NCI-H1092 (cell line): ENCODE measurements at regions not wholly inside any gene's neighbourhood (a gene's known extent, or its start where the extent isn't known, plus 50 kb on each side); places are given as distances from the start of the nearest gene placed in this dataset.
A peak's percentile ranks its signal among the peaks of the same experiment; 100 is the strongest.

ENCODE experiments used
- DNase-seq: peaks from one replicate; lab custom pipeline; 2025; lab: John Stamatoyannopoulos, UW

DNA sequence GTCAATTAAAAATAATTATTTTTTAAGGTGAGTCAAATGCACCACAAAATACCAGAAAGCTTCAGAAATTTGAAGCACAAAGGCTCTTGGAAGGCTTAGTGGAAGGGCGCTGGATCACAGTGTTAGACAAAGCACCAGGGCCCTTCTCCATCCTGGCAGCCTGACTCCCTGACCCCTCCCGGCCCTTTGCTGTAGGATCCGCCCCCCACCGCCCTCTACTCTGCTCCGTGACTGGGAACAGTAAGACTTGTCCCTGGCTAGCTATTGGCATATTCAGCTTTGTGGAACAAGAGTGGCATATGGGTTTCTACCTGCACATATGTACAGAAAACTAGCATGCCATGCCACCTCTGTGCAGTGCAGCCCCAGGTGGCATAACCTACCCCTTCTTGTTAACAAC, 222.1 kb downstream of the SYK start:
- DNase-seq, result no peak

DNA sequence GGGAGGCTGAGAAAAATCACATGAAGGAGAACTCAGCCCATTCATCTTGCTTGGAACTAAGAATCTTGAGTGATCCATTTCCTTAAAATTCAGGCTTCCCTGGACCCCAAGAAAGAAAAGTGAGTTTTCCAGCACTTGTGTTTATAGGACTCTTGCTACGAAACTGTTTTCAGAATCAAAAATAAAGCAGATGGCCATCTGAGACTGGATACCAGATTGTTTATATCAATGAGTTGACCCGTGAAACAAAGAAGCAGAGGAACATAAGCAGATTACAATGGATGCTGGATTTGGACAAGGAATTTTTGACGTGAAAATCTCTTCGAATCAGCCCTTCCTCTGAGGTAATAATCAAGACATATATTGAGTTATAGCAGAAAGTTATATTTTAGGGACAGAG, 223.2 kb downstream of the SYK start:
- DNase-seq, result no peak

DNA sequence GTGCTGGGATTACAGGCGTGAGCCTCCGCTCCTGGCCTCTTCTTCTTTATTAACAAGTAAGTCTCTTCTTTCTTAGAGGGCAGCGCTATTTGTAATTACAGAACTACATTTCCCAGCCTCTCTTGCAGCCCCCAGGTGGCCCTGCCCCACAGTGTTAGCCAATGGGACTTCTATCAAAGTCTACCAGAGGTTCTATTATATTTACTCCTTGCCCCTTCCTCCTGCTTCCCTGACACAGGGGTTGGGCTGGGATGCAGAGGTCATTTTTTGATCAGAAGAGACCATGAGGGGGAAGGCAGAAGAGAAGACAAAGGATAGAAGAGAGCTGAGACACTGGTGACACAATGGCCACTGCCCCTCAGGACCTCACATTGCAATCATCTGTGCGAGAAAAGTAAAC, 224.2 kb downstream of the SYK start:
- DNase-seq, result no peak

DNA sequence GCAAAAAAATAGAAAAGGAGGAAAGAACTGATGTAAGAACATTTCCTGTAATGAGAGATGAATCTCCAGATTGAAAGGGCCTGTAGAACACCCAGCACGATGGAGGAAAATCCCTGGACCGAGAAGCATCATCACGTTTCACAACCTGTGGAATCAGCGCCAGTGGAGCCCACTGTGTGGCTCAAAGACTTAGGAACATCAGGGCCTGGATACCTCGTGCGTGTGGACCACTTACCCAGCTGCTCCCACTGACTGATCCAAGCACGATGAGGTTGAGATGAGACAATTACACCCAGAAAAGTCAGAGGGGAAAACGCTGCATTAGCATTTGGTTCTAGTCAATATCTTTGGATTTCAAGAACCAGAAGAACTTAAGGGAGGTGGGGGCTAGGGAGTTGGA, 224.6 kb downstream of the SYK start:
- DNase-seq, result no peak

DNA sequence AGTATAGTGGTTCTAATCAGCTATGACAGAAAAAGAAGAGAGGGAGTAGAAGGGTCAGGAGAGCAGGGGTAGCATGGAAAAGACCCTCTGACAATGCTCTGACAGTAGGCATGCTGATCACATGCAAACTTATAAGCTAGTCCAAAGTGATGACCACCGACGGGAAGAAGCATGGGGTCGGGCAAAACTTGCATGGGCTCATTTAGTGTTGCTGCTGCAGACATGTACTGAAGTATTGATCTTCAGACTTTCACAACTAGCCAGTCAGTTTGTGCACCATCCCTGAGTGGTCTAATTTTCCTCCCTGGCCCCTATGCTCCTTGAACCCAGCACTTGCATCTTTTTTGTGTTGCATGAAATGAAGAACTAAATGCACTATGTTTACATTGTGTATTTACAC, 225.4 kb downstream of the SYK start:
- DNase-seq, result no peak

DNA sequence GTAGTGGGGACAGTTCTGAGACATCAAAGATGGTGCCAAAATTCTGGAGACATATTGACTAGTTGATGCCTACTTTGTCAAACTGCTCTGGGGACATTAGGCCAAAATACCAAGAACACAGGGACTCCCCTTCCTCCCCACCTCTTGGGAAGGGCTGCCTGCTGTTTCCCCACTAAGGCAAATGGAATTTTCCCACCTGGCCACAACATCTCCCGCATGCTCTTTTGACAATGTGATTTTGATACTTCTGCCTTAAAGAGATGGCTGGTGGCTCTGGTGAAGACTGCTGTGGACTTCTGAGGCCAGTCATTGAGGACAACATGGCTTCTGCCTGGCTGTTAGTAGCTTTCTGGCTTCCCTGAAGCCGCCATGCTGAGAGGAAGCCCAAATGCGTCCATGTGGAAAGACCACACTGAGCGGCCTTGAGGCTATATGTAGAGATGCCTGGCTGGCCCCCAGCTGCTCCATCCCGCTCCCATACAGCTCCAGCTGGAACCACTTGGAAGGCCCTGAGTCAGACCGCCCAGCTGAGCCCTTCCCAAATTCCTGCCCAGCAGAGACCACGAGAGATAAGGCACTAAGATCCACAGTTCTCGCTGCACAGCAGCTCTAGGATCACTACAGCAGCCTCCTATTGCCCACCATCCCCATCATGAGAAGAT, 226.7 kb downstream of the SYK start:
- DNase-seq, result no peak

DNA sequence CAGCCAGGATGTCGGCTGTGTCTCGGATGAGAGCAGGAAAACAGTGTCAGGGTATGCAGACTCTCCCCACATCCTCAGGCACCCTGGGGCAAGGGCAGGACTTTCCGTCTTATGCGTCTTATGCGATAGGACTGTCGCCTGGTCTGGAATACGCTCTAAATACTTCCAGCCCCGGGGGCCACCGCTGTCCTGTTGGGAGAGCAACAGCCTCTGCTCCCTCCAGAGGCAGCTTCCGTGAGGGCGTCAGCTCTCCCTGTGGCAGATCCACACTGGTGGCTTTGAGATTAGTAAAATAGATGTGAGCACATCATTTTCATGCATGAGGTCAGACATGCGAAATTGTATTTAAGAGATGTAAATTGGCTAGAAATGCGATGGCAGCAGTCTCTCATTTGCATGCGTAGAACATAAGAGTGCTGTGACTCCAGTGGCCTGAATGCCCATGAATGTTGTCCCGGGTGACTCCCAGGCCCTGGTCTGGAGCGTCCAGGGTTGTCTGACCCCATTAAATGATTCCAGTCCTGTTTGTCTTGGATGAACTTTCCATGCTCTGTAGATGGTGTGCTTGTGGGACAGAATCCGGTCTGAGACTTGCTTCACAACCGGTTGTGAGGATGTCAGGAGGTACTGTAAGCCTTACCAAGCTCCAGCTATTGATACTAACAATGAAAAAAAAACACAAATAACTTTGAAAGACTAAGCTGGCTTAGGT, 228.2 kb downstream of the SYK start:
- DNase-seq, result no peak

DNA sequence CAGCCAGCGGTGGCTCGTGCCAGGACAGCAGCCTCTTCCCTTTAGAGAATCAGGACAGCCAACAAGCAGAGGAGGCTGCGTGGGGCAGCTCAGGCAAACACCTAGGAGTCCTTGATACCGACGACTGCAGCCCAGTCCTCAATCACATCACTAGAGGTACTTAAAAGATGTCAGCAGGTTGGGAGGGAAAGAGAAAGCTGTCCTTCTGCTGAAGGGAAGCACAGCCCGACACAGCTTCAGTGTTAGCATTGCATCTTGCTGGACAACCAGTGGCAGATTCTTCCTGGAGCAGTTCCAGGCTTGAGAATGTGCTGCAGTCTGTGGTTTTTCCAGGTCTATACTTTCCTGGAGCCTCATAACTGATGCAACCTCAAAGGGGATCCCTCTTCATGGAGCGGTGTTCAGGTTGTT, 230.5 kb downstream of the SYK start:
- DNase-seq, result no peak

DNA sequence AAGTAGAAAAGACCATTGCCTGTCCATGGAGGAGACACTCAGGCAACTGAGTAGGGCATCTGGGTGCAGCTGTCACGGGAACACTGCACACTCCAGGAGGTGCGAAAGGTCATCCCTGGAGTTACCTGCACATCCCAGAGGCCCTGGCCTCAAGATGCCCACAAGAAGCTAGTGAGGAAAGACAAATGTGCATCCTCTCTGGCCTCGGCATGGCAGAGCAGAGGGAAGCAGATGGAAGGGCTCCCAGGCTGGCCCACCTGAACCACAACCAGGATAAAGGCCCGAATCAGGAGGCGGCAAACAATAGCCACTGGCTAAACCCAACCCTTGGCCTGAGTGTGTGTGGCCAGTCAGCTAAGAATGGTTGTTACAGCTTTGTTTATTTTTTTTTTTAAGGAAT, 231.7 kb downstream of the SYK start:
- no peak for DNase-seq

DNA sequence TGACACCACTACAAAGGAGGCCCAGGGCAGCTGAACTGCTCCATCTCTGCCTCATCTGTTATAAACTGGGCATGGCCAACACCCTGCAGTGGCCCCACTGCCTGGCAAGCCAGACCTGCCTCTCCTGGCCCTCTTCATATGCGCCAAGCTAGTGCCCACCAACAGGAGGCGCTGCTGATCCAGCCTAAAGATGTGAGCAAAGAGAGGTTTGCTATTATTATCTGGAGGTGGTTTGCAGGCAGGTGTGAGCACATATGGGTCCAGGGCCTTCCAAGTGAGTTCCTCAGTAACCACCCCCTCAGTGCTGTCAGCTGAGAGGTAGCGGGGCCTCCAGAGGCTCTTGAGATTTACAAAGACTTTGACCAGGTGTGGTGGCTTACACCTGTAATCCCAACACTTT, 232.2 kb downstream of the SYK start:
- DNase-seq, result no peak

DNA sequence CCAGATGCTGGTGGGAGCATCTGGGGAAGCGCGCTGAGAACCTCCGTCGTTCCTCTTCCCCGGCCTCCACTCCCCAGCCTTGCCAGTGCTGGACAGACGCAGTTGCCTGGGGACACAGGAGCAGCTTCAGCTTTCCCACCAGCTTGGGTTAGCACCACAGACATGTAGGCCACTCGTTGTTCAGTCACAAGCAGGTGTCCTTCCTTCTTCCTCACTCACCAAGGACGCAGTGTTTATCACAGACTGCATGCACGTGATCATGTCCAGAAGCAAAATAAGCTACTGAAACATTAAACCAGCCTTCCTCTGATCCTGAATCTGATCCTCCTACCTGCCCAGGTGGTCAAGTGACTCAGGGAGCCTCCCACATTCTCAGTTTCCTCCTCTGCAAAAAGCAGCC, 232.9 kb downstream of the SYK start:
- no peak for DNase-seq

DNA sequence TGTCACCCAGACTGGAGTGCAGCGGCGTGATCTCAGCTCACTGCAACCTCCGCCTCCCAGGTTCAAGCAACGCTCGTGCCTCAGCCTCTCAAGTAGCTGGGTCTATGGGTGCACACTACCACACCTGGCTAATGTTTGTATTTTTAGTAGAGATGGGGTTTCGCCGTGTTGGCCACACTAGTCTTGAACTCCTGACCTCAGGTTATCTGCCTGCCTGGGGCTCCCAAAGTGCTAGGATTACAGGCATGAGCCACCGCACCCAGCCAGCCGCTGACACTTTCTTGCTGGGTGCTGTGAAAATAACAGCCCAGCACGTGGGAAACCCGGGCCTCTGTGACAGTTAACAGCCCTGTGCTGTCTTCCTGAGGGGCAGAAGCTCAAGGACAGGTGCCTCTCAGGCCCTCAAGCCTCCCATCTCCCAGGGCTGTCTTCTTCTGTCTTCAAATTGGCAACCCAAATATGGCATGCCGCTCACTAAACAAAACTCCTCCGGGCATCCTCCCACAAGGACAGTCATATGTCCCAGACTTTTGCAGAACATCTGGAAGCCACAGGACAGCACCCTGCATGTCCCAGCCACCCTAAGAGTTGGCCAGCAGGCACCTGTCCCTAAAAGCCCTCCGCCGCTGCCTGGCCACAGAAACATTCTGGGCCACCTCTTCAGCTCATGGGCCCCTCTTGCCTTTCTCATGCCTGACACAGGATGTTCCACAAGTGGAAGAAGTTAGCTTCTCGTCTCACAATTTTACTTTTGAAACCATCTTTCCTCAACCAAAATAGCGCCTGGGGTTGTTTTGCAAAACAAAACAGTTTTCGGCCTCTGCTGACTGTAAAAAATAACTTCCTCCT, 233.6 kb downstream of the SYK start:
- DNase-seq, result no peak

DNA sequence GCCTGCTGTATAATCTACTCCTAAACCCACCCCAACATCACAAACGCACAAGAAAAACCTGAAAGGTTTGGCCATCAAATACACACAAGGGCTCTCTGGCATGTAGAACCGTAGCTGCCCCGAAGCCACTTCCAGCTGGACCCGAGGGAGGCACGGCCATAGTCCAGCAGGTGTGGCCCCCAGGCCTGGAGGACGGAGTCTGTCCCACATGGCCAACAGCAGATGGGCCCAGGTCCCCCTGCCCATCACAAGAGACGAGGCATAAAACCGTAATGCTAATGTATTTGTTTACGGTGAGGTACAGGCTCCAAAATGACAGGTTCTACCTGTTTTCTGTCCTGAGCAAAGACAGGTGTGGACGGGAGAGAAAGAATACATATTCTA, 234.2 kb downstream of the SYK start:
- DNase-seq, result no peak

DNA sequence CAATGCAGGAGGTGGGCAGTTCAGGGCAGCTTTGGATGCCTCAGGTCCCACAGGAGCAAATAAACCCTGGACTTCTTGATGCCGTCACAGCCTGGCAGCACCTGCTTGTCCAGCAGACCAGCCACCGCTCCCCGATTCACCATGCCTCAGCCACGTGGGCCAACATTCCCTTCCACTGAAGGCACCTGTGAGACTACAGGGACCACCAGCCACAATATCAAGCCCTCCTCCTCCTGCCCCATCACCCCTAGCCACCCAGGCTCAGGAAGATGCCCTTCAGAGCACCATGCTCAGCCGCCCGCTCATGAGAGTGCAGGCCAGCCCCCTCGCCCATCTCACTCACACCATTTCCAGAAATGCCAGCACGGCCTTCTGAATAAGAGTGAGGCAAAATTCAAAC, 234.7 kb downstream of the SYK start:
- DNase-seq, result no peak

DNA sequence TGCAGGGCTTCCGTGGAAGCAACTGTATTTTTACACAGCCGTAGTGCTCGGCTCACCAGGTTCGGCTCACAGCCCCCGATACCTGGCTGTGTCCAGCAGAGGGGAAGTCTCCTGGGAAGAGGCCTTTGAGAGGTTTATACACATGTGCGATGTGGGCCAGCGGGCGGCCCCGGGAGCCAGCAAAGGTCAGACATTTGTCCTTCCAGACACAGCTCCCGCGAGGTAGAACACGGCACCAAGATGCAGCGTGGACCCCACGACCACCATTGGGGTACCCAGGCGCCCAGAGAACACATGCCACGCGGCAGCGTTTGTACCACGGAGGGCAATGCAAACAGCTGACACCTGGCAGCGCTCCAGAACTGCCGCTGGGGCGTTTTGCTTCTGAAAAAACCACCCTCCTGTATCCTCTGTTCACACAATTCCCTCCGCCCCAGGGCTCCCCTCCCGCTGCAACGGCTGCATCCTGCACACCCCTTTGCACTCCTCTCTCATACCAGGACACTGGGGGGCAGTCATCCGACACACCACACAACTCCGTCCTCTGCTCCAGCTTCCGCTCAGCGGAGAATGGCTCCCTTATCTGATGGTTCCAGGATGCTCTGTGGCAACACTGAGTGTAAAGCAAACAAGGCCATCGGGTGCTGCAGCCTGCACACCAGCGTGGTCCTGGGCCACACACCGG, 235.3 kb downstream of the SYK start:
- peak; percentile 80 for DNase-seq

DNA sequence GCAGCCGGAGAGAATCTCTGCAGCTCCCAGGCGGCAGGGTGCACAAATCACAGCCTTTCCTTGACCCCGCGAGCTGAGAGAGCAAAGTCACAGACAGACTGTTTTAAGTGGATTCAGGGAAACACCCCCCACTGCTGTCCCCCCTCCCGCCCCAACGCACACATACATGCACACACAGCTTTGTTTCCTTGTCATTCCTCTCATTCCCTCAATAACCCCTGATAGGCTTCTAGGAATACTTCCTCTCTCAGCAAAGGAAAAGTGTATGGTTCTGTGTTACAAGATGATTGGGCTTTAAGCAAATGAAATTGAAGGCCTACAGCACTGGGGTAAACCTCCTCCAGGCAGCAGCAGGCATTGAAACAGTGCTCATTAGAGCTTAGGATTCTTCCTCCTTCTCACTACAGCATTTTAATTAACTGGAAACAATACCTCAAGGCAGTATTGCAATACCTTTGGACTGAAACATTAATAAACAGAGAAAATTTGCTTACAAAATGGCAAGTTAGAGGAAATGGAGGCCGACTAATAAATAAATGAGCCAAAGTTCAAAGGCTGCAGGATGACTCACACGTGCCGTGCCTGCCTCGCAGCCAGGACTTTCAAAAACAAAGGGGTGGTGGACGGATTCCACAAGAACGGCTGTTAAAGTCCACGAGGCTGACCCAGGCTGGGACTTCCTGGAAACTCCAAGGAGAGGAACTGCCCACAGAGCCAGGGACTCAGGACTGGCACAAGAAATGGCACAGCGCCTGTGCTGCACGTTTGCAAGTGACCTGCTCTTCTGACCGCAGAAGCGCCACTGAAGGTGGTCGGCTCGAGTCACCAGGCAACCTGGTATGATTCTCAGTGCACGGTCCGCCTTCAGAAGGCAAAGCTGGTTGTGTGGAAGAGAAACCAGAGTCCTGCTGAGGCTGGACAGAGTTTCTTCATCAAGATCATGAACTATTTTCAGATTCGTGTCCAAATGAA, 236.2 kb downstream of the SYK start:
- DNase-seq, result no peak

DNA sequence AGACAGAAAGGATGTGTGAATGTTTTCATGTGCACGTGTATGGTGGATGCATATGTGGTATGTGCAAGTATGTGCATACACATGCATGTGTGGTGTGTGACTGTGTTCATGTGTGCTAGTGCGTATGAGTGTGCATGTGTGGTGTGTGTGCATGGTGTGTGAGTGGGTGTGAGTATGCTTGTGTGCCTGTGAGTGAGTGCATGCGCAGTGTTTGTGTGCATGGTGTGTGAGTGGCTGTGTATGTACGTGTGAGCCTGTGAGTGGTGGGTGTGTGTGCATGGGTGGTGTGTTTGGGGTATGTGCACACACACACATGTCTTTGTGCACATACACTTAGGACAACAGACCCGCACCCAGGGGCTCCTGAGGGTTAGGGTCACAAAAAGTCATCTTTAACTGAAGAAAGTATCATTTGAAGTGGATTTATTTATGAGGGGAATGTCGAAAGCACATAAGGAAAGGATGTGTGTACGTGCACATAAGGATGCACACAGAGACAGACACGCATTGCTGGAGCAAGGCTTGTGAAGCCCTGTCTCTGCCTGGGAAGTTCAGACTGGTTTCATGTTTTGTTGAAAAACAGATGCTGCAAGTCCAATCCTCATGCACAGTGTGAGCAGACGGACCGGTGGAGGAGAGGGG, 237.0 kb downstream of the SYK start:
- DNase-seq, result no peak

DNA sequence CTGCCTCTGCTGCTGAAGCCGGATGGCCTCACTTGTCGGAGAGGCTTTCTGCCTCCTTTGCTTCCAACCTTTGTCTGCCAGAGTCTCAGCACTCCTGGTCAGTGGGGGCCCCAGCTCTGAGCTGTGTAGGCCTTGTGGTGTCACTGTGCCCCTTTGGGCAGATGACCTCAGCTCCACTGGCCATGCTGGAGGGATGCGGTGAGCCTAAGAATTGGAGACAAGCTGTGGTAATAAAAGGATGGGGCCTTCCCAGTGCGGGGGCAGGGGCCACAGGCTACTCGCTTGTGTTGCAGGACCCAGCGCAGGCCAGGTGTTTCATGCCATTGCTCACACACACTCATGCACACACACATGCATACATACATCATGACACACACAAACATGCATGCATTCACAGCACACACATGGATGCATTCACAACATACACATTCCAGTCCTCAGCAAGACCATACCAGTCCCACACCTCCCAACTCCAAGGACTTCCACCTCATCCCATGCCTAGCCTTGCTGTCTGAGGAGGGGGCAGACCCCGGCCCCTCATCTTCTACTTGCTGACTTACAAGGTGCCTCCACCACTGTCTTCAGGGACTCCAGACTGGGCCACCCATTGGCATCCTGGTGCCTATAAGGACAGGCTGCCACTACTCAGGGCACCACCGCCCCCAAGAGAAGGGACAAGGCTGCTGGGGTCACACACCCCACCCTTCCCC, 237.7 kb downstream of the SYK start:
- DNase-seq, result no peak

DNA sequence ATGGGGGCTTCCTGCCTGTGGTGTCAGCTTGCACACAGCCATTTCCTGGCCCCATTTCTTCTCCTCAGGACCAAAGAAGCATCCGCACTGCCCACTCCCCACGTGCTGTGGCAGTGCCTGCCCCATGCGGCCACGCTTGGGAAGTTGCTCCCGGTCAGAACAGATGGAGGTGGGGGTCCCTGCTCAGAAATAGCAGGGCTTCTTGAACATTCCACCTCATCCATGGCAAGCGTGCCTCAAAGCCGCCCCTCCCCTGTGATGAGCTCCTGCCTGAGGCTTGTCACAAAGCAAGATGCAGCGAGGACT, 238.2 kb downstream of the SYK start:
- DNase-seq, result no peak
